ENCODE measurements at regions not wholly inside any gene's neighbourhood (a gene's known extent, or its start where the extent isn't known, plus 50 kb on each side); places are given as distances from the start of the nearest gene placed in this dataset.

DNA sequence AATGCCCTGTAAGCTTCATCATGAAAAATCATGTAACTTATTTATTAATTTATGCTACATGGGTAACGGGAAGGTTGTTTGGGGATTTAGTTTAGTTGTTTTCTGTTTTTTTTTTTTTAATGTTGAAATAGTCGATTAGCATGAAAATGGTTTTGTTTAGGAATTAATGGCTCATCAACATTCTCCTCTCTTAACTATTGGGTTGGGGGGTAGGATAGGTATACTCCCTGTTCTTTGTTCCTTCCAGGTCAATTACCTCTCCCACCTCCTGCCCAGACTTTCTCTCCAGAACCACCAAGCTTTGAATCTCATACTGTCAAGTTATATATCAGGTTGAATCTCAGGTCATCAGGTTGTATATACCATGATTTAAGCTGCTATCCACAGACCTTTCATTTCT is 568.7 kb upstream of the DSEL start:
- ATAC-seq (no peak), DNase-seq (no peak)
- Histone ChIP-seq H3K4me1 (ENCODE audit: low read depth) (no peaks in the 10 kb centered on the region), H3K36me3 (ENCODE audit: low read depth) (no peaks in the 10 kb centered on the region), H3K4me3 (no peak overlapping the region), H3K9me3 (no peaks in the 10 kb centered on the region)
- TF ChIP-seq, protein P1, sequence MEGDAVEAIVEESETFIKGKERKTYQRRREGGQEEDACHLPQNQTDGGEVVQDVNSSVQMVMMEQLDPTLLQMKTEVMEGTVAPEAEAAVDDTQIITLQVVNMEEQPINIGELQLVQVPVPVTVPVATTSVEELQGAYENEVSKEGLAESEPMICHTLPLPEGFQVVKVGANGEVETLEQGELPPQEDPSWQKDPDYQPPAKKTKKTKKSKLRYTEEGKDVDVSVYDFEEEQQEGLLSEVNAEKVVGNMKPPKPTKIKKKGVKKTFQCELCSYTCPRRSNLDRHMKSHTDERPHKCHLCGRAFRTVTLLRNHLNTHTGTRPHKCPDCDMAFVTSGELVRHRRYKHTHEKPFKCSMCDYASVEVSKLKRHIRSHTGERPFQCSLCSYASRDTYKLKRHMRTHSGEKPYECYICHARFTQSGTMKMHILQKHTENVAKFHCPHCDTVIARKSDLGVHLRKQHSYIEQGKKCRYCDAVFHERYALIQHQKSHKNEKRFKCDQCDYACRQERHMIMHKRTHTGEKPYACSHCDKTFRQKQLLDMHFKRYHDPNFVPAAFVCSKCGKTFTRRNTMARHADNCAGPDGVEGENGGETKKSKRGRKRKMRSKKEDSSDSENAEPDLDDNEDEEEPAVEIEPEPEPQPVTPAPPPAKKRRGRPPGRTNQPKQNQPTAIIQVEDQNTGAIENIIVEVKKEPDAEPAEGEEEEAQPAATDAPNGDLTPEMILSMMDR (IDR thresholded peaks at IDR 0.05): no peak
- intact Hi-C loops (cut with DNase I, micrococcal nuclease): no loop called here

DNA sequence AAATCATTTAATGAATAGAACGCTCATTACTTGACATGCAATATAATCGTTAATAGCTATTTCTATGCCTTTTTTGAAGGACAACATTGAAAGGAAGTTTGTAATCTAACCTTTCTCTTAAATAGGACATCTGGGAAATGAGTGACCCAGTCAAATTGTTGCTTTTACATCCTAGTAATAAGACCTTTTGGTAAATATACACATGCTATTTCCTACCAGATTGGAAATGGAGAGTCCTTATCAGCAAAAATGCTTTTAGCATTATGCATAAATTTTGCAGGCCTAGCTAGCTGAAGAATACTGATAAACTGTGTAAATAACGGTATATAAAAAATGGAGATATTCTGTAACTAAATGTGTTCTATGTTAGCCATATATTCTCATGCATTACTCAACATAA is 567.3 kb upstream of the DSEL start:
- intact Hi-C loops (cut with DNase I, micrococcal nuclease): no loop called here
- DNase-seq (no peak), ATAC-seq (no peak)
- Histone ChIP-seq H3K36me3 (ENCODE audit: low read depth) (no peaks in the 10 kb centered on the region), H3K4me1 (ENCODE audit: low read depth) (no peaks in the 10 kb centered on the region), H3K9me3 (no peaks in the 10 kb centered on the region), H3K4me3 (no peak overlapping the region)
- TF ChIP-seq, protein P1 (IDR thresholded peaks at IDR 0.05): no peak

DNA sequence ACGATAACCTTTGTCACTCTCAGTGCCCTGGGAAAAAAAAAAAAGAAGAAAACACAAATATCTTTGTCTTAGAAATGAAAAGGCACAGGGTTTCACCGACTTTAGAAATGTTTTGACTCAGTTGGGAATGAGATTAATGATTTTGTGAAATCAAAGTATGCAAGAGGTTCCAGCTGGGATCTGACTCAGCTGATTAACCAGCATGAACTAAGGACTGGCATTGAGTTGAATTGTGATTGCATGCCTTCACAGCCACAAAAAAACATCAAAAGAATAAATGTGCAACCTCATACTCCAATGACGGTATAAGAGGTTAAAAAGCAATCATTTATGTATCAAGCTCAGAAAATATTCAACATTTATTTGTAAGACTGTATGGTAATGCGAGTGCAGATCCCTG is 566.6 kb upstream of the DSEL start:
- Histone ChIP-seq H3K4me1 (ENCODE audit: low read depth) (no peaks in the 10 kb centered on the region), H3K36me3 (ENCODE audit: low read depth) (no peaks in the 10 kb centered on the region), H3K9me3 (no peaks in the 10 kb centered on the region), H3K4me3 (no peak overlapping the region)
- TF ChIP-seq, protein P1 (IDR thresholded peaks at IDR 0.05): no peak
- intact Hi-C loops (cut with DNase I, micrococcal nuclease): no loop called here
- ATAC-seq: no peak
- no peak for DNase-seq

DNA sequence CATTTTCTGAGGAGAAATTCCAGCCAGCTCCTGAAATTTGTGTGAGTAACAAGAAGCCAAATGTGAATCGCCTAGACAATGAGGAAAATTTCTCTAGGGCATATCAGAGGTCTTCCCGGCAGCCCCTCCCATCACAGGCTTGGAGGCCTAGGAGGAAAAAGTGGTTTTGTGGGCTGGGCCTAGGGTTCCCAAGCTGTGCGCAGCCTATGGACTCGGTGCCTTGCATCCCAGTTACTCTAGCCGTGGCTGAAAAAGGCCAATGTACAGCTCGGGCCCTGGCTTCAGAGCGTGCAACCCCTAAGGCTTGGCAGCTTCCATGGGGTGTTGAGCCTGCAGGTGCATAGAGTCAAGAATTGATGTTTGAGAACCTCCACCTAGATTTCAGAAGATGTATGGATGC is 556.2 kb upstream of the DSEL start:
- DNase-seq (no peak), ATAC-seq (no peak)
- TF ChIP-seq, protein P1 (IDR thresholded peaks at IDR 0.05): no peak
- Histone ChIP-seq H3K36me3 (ENCODE audit: low read depth) (no peaks in the 10 kb centered on the region), H3K4me1 (ENCODE audit: low read depth) (no peaks in the 10 kb centered on the region), H3K9me3 (no peaks in the 10 kb centered on the region), H3K4me3 (no peak overlapping the region)
- intact Hi-C loops (cut with DNase I, micrococcal nuclease): no loop called here

GRCh38 chr18:68060871-68061270 is 544.4 kb upstream of the DSEL start:
- H3K36me3 ChIP-seq (ENCODE audit: low read depth): no peaks in the 10 kb centered on the region
- H3K4me3 ChIP-seq: no peak overlapping the region
- ATAC-seq (no peak), DNase-seq (no peak)
- H3K9me3 ChIP-seq: peaks cover 13% of the 10 kb centered on the region
- H3K4me1 ChIP-seq (ENCODE audit: low read depth): no peaks in the 10 kb centered on the region
- TF ChIP-seq, protein P1 (IDR thresholded peaks at IDR 0.05): no peak
- intact Hi-C loops (cut with DNase I, micrococcal nuclease): no loop called here

DNA sequence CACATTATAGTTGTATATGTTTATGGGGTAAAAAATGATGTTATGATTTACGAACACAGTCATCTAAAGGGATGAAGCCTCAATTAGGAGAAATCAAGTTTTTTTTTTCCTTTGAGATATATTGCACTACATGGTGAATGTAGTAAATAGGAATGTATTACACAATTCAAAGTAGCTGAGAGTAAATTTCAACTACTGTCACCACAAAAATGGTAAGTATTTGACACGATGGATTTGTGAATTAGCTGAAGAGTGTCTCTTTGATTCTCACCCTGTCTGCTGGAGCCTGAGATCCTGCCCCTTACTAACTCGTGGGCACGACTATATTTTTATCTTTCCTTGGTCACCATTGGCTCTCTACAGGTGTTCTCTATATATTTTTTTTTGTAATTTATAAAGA is 540.4 kb upstream of the DSEL start:
- Histone ChIP-seq H3K4me3 (no peak overlapping the region), H3K36me3 (ENCODE audit: low read depth) (no peaks in the 10 kb centered on the region), H3K4me1 (ENCODE audit: low read depth) (no peaks in the 10 kb centered on the region), H3K9me3 (no peaks in the 10 kb centered on the region)
- intact Hi-C loops (cut with DNase I, micrococcal nuclease): no loop called here
- TF ChIP-seq, protein P1 (IDR thresholded peaks at IDR 0.05): no peak
- ATAC-seq (no peak), DNase-seq (no peak)
